NCI-H2029 (cell line): ENCODE measurements at regions not wholly inside any gene's neighbourhood (a gene's known extent, or its start where the extent isn't known, plus 50 kb on each side); places are given as distances from the start of the nearest gene placed in this dataset.

ENCODE experiments used
- DNase-seq: peaks from one replicate; lab custom pipeline; 2025; lab: John Stamatoyannopoulos, UW

- DNase-seq = no peak
Measured at GRCh38 chr2:8517850-8518498, 163.9 kb upstream of the ID2 start.

- no peak for DNase-seq
Measured at GRCh38 chr2:8518979-8519668, 162.7 kb upstream of the ID2 start.

GRCh38 chr2:8520791-8521344 is 161.0 kb upstream of the ID2 start:
- DNase-seq = no peak

DNA sequence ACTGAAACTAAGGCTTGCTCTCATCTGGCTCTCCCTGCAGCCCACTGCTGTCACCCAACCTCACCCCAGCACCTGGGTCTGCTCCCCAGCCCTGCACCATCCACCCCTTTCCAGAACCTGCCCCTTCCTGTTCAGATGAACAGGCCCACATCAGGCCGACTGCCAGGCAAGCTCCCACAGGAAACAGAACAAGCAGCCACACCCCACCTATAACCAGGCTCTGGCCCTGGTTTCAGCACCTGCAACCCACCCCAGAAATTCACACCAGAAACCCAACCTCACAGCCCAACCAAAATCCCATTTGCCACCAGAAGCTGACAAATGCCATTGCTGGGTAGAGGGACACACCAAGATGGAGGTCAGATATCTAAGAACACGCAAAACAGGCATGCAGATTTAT is 159.2 kb upstream of the ID2 start:
- DNase-seq = no peak

DNA sequence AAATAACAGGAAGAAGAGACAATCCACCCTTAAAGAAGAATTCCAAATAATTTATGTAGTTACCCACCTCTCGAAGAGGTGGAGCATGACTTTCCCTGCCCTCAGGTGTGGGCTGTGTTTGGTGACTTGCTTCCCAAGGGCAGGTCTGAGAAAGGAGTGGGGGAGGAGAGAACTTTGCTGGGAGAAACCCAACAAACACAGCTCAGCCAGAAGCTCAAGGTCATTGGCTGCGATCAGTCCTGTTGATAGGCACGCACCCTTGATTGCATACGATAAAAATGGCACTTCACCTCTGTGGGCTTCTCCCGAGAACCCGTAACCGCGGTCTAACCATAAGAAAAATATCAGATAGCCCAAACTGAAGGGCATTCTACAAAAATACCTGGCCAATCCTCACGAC is 157.5 kb upstream of the ID2 start:
- DNase-seq = no peak

GRCh38 chr2:8524823-8525222 is 157.0 kb upstream of the ID2 start:
- DNase-seq = no peak

DNA sequence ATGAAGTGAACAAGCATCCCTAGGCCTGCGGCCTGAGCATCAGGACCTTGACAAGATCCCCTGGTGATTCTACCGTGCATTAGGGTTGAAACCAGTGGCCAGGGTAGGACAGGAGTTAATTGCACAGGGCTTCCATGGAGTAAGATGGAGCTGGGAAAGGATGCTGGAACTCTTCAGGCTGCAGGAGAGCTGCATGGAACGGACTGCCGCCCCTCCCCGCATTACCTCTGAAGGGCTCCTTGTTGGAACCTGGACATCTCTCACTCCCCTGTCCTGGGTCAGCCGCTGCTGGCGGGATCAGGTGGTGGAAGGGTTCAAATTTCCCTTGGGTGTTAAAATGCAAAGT is 156.6 kb upstream of the ID2 start:
- no peak for DNase-seq

GRCh38 chr2:8525582-8526402 is 156.1 kb upstream of the ID2 start:
- DNase-seq = peak; percentile 98

DNA sequence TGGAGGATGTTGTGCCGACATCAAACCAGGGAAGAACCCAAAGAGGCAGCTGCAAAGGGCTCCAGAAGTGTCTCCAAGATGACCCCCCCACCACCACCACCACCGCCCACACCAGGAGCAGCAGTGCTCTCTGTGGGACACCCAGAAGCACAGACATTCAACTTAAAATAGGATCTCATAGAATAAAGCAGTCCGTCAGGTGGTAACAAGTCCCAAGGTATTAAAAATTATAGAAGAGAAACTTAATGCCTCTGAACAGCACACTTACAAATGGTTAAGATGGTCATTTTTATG is 155.5 kb upstream of the ID2 start:
- DNase-seq = no peak

DNA sequence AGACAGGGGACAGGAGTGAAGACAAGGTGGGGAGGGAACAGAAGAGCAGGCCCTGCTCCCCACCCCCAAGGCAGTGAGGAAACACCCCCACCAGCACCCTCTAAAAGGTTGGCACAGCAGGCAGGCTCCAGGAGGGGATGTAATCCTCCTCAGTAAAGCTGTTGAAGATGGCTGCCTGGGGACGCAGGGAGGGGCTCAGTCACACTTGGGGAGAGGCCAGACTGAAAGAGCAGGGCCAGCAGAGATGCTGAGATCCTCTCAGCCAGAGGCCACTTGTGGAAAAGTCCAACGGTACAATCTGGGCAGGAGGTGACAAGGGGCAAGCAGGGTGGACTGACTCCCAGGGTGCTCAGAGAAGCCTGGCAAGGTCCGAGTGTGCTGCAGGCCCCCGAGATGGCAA is 154.8 kb upstream of the ID2 start:
- no peak for DNase-seq

- no peak for DNase-seq
Measured at GRCh38 chr2:8527676-8528075, 154.2 kb upstream of the ID2 start.

DNA sequence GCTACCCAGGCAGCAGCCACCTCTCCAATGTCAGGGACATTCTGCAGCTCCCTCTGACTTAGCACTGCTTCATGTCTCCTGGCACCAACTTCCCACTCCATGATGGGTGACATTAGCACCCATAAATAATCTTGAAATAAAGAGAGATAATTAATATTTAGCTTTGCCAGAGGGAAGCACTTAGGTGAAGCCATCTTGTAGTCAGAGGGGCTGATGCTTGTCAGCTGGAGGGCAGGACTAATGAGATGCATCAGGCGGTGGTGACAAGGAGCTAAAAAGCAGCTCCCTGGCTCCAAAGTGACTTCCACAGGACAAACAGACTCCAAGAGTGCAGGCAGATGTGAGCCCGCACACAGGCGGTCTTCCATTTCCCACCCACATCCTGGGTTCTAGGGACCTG is 153.0 kb upstream of the ID2 start:
- DNase-seq = no peak

- DNase-seq = no peak
Measured at GRCh38 chr2:8529706-8530277, 152.1 kb upstream of the ID2 start.

DNA sequence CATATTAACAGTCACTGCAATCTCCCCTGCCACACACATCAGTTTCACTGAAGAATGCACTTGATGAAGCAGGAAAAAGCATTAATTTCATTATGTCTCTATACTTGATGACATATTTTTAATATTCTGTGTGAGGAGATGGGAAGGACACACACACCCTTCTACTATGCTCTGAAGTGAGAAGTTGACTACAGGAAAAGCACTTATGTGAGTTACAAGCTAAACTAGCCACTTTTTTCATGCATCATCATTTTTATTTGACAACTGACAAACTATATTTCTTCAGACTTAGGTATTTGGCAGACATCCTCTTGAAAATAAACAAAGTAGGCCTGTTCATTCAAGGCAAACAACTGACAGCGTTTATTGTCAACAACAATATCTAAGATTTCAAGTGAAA is 150.4 kb upstream of the ID2 start:
- DNase-seq = no peak

GRCh38 chr2:8532438-8532837 is 149.4 kb upstream of the ID2 start:
- no peak for DNase-seq

- DNase-seq = no peak
Measured at GRCh38 chr2:8533923-8534322, 147.9 kb upstream of the ID2 start.

- no peak for DNase-seq
Measured at GRCh38 chr2:8534386-8534728, 147.5 kb upstream of the ID2 start.

DNA sequence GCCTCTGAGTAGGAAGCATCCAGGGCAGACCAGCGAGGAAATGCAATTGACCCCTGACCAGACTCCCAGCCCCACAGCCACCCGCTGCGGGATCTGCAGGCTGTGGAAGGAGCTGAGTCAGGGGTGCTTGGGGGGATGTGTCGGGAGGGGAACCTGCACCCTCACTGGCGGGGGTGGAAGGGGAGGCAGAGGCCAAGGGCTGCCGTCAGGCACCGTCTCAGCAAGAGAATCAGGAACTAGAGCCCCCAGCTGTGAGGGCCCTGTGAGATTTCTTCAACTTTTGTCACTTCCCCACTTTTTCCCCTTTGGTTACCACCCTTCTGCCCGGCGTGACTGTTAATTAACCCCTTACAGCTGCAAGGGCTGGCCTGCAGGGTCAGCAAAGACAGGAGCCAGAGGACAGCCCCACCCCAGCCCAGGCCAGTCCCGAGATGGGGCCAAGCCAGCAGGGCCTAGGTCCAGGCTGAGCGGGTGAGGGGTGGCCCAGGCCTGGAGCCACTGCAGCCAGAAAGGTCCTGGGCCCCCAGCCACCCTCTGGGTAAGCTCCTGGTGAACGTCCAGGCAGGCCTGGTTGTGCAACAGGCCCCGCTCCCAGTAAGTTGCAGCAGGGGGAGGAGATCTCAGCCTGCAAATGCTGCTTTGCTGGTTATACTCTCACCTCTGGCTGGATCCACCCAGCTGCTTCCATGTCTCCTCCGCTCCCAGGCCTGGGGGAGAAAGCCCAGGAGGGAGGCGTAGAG is 147.0 kb upstream of the ID2 start:
- DNase-seq = no peak

DNA sequence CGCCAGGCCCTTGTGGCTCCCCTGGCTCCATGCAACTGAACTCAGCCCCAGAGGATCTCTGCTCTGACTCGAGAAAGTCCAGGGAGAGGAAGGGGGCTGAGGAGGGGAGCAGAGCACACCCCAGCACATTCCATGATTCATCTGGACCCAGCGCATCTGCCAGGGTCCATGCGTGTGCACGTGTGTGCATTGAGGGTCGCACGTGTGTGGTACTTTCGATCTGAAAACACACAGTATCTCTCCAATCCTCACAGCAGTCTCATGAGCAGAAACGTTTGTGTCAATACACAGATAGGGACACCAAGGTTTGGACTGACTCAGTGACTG is 146.4 kb upstream of the ID2 start:
- DNase-seq = no peak

DNA sequence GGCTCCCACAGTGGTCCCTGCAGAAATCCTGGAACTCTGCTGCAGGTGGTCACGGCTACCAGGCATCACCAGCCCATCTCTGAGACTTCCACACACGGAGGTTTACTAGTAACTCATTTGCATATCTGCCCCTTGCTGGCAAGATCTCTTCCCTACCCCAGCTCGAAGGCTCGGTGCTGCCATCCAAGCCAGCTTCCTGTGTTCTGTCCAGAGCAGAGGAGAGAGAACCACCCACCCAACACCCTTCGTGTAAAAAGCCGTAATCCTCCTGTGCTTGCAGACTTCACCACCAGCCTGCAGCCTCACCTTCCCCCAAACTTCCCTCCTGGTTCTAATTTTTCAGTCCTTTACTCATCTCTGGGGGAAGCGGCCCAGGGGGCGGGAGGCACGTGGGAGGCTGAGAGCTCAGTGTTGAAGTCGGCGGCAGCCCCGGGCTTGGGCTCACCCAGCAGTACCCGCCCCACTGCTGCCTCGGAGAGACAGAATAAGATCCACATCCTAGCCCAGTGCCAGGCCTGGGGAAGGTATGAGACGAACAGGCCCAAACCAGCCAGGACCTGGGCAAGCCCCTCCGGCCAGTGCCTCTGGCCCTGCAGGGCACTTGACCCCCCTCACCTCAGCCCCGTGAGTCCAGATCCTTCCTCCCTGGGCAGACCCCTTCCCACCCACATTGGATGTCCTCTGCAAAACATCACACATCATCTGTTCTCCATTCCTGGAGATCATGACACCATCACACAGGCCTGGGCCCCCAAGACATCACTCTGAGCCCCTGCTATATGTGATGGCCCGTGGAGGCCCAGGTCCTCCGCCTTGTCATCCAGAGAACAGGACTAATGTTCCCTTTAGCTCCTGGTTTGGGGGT is 145.8 kb upstream of the ID2 start:
- DNase-seq = no peak
